GM12878 (cell line): ENCODE measurements at regions not wholly inside any gene's neighbourhood (a gene's known extent, or its start where the extent isn't known, plus 50 kb on each side); places are given as distances from the start of the nearest gene placed in this dataset.

ENCODE experiments used
- BHLHE40 ChIP-seq, 2 experiments: fragments of 450-650 bp in 1 of 2; IDR thresholded peaks; 2 replicates each; pipeline ENCODE4 v1.6.1; 2011 to 2017; ENCODE audit warnings: low read depth in 2 of 2, borderline replicate concordance in 1 of 2, improper control_type of control experiment in 1 of 2, low read length in 1 of 2, mild to moderate bottlenecking in 1 of 2
- CTCF ChIP-seq, 3 experiments: IDR thresholded peaks in 2 of 3; conservative IDR thresholded peaks in 1 of 3; 2 replicates each; pipeline ENCODE4 v1.5.1; 2011; ENCODE audit warnings: low read depth in 3 of 3, low read length in 3 of 3, mild to moderate bottlenecking in 3 of 3, control low read depth in 2 of 3, moderate library complexity in 2 of 3, inconsistent platforms in 1 of 3, mixed read lengths in 1 of 3; ENCODE audit not compliant: control insufficient read depth in 2 of 3, insufficient read depth in 1 of 3; ENCODE audit errors: extremely low read depth in 1 of 3
- KAT2A ChIP-seq: conservative IDR thresholded peaks from 2 replicates; pipeline ENCODE4 v1.6.1; 2011; ENCODE audit warnings: low read depth, low read length; ENCODE audit not compliant: control insufficient read depth
- KDM1A ChIP-seq: fragments of 200-600 bp; sonication (generic); IDR thresholded peaks from 2 replicates; pipeline ENCODE4 v1.6.1; 2016; ENCODE audit warnings: borderline replicate concordance
- MYC ChIP-seq: IDR thresholded peaks from 2 replicates; pipeline ENCODE4 v1.6.1; 2011; ENCODE audit warnings: mild to moderate bottlenecking, low read length, moderate library complexity, inconsistent platforms; ENCODE audit not compliant: insufficient read depth, insufficient replicate concordance, insufficient read length, severe bottlenecking
- PBX3 ChIP-seq: IDR thresholded peaks from 2 replicates; pipeline ENCODE4 v1.6.1; 2011; ENCODE audit warnings: mild to moderate bottlenecking, low read depth, low read length, moderate library complexity; ENCODE audit not compliant: insufficient replicate concordance
- POLR2A ChIP-seq: IDR thresholded peaks from 2 replicates; pipeline ENCODE4 v1.6.1; 2011; ENCODE audit warnings: low read depth, mild to moderate bottlenecking, low read length
- POLR2AphosphoS2 ChIP-seq: IDR thresholded peaks from 2 replicates; pipeline ENCODE4 v1.6.1; 2011; ENCODE audit warnings: low read depth, mild to moderate bottlenecking, low read length, improper control_type of control experiment, moderate library complexity
- POLR2AphosphoS5 ChIP-seq: IDR thresholded peaks from 2 replicates; pipeline ENCODE4 v1.6.1; 2011; ENCODE audit warnings: mild to moderate bottlenecking, low read length, inconsistent platforms
- REST ChIP-seq: IDR thresholded peaks from 2 replicates; pipeline ENCODE4 v1.6.1; 2012; ENCODE audit warnings: mild to moderate bottlenecking, low read depth, low read length
- SIX5 ChIP-seq: IDR thresholded peaks from 2 replicates; pipeline ENCODE4 v1.6.1; 2011; ENCODE audit warnings: mild to moderate bottlenecking, low read depth, low read length, moderate library complexity; ENCODE audit not compliant: severe bottlenecking
- STAT1 ChIP-seq: fragments of 450-650 bp; conservative IDR thresholded peaks from 2 replicates; pipeline ENCODE4 v1.6.1; 2014; ENCODE audit warnings: antibody characterized with exemption, mild to moderate bottlenecking
- YY1 ChIP-seq: IDR thresholded peaks from 2 replicates; pipeline ENCODE4 v1.6.1; 2011; ENCODE audit warnings: low read depth, mild to moderate bottlenecking, low read length

GRCh38 chrX:147179625-147180024, 365.1 kb upstream of the CXorf51A start:
- no peak for TF ChIP-seq CTCF (IDR thresholded peaks at IDR 0.05 in 2 of 3, conservative IDR thresholded peaks at IDR 0.05 in 1 of 3; ENCODE audit: control insufficient read depth in 2 of 3, extremely low read depth in 1 of 3, insufficient read depth in 1 of 3, low read depth in 3 of 3, low read length in 3 of 3)
- no peak for TF ChIP-seq POLR2A
- no peak for TF ChIP-seq SIX5
- TF ChIP-seq POLR2AphosphoS2, result no peak
- no peak for TF ChIP-seq BHLHE40 (IDR thresholded peaks at IDR 0.05; ENCODE audit: borderline replicate concordance in 1 of 2, low read depth in 2 of 2, low read length in 1 of 2)
- TF ChIP-seq YY1, result no peak
- TF ChIP-seq POLR2AphosphoS5, result no peak
- no peak for TF ChIP-seq REST
- no peak for TF ChIP-seq PBX3
- TF ChIP-seq STAT1, result no peak
- TF ChIP-seq KAT2A, result no peak
- no peak for TF ChIP-seq MYC
- TF ChIP-seq KDM1A, result no peak
